Fibroblast of lung (primary cell): ENCODE measurements at regions not wholly inside any gene's neighbourhood (a gene's known extent, or its start where the extent isn't known, plus 50 kb on each side); places are given as distances from the start of the nearest gene placed in this dataset.

Source experiments
- DNase-seq, 2 donors: peaks; one replicate each; pipeline versions ENCODE4 v3.0.0 to v3.0.0-alpha.2; 2010; ENCODE audit warnings: low read depth in 2 of 2
- H2AFZ ChIP-seq: 2 replicates; pipeline ENCODE4 v1.5.1; 2012; ENCODE audit warnings: low read length, control low read depth, inconsistent platforms
- H3K27ac ChIP-seq: 2 replicates; pipeline ENCODE4 v1.5.1; 2011; ENCODE audit warnings: low read length, control low read depth; ENCODE audit not compliant: insufficient read depth
- H3K27me3 ChIP-seq: 2 replicates; pipeline ENCODE4 v1.5.1; 2011; ENCODE audit warnings: mild to moderate bottlenecking, low read length; ENCODE audit not compliant: control insufficient read depth, insufficient read depth
- H3K36me3 ChIP-seq: 2 replicates; pipeline ENCODE4 v1.5.1; 2011; ENCODE audit warnings: low read length; ENCODE audit not compliant: control insufficient read depth, insufficient read depth
- H3K4me1 ChIP-seq: 2 replicates; pipeline ENCODE4 v1.5.1; 2011; ENCODE audit warnings: low read length; ENCODE audit not compliant: control insufficient read depth, insufficient read depth; ENCODE audit errors: extremely low read depth
- H3K4me2 ChIP-seq: 2 replicates; pipeline ENCODE4 v1.5.1; 2011; ENCODE audit warnings: low read length, control low read depth; ENCODE audit not compliant: insufficient read depth; ENCODE audit errors: extremely low read depth
- H3K4me3 ChIP-seq, 4 experiments: fragments of 200-600 bp in 1 of 4; sonication (generic) in 1 of 4; replicated peaks in 1 of 4; 2 replicates each; pipeline ENCODE4 v1.5.1; 2011 to 2016; ENCODE audit warnings: low read length in 4 of 4, low read depth in 3 of 4, mild to moderate bottlenecking in 3 of 4, control low read depth in 2 of 4, inconsistent platforms in 1 of 4, mixed read lengths in 1 of 4; ENCODE audit not compliant: insufficient read depth in 1 of 4; ENCODE audit errors: control extremely low read depth in 1 of 4
- H3K79me2 ChIP-seq: 2 replicates; pipeline ENCODE4 v1.5.1; 2012; ENCODE audit warnings: mild to moderate bottlenecking, low read length, inconsistent platforms; ENCODE audit not compliant: control insufficient read depth, insufficient read depth
- H3K9ac ChIP-seq: 2 replicates; pipeline ENCODE4 v1.5.1; 2011; ENCODE audit warnings: mild to moderate bottlenecking, low read length, control low read depth; ENCODE audit not compliant: insufficient read depth
- H3K9me3 ChIP-seq: 2 replicates; pipeline ENCODE4 v1.5.1; 2012; ENCODE audit warnings: low read depth, low read length; ENCODE audit not compliant: control insufficient read depth, insufficient read depth
- H4K20me1 ChIP-seq: 2 replicates; pipeline ENCODE4 v1.5.1; 2011; ENCODE audit warnings: low read length; ENCODE audit not compliant: control insufficient read depth, insufficient read depth; ENCODE audit errors: extremely low read depth
- EZH2 ChIP-seq: IDR thresholded peaks from 2 replicates; pipeline ENCODE4 v1.5.1; 2012; ENCODE audit warnings: low read length, control low read depth, mild to moderate bottlenecking; ENCODE audit errors: missing control alignments
- TF ChIP-seq, protein P1 (sequence below), 2 donors: IDR thresholded peaks in 1 of 2; conservative IDR thresholded peaks in 1 of 2; 1 replicate in 1 of 2; 2 replicates in 1 of 2; pipeline ENCODE4 v1.5.1; 2011 to 2012; ENCODE audit warnings: low read length in 2 of 2, control low read depth in 1 of 2, inconsistent platforms in 1 of 2, low read depth in 1 of 2, mild to moderate bottlenecking in 1 of 2

DNA sequence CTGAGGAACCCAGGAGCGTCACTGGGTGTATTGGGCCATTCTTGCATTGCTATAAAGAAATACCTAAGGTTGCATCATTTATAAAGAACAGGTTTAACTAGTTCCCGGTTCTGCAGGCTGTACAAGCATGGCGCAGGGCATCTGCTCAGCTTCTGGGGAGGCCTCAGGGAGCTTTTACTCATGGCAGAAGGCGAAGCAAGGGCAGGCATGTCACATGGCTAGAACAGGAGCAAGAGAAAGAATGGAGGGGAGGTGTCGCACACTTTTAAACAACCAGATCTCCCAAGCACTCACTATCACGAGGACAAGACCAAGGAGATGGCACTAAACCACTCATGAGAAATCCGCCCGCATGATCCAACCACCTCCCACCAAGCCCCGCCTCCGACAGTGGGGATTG, 65.2 kb downstream of the PSMG1 start:
- H3K4me1 ChIP-seq = peaks cover 10% of the 10 kb centered on the region
- no peaks in the 10 kb centered on the region for H3K27me3 ChIP-seq
- TF ChIP-seq, protein P1, sequence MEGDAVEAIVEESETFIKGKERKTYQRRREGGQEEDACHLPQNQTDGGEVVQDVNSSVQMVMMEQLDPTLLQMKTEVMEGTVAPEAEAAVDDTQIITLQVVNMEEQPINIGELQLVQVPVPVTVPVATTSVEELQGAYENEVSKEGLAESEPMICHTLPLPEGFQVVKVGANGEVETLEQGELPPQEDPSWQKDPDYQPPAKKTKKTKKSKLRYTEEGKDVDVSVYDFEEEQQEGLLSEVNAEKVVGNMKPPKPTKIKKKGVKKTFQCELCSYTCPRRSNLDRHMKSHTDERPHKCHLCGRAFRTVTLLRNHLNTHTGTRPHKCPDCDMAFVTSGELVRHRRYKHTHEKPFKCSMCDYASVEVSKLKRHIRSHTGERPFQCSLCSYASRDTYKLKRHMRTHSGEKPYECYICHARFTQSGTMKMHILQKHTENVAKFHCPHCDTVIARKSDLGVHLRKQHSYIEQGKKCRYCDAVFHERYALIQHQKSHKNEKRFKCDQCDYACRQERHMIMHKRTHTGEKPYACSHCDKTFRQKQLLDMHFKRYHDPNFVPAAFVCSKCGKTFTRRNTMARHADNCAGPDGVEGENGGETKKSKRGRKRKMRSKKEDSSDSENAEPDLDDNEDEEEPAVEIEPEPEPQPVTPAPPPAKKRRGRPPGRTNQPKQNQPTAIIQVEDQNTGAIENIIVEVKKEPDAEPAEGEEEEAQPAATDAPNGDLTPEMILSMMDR (conservative IDR thresholded peaks at IDR 0.05 in 1 of 2, IDR thresholded peaks at IDR 0.05 in 1 of 2; ENCODE audit: low read depth in 1 of 2, low read length in 2 of 2) = no peak
- no peak for TF ChIP-seq EZH2
- no peak for DNase-seq
- no peak overlapping the region for H3K27ac ChIP-seq
- H3K4me3 ChIP-seq = no peak overlapping the region
- no peak overlapping the region for H2AFZ ChIP-seq
- no peak overlapping the region for H3K9ac ChIP-seq
- H4K20me1 ChIP-seq = no peaks in the 10 kb centered on the region
- no peaks in the 10 kb centered on the region for H3K9me3 ChIP-seq
- H3K36me3 ChIP-seq = no peaks in the 10 kb centered on the region
- H3K79me2 ChIP-seq = no peaks in the 10 kb centered on the region
- H3K4me2 ChIP-seq = no peak overlapping the region

DNA sequence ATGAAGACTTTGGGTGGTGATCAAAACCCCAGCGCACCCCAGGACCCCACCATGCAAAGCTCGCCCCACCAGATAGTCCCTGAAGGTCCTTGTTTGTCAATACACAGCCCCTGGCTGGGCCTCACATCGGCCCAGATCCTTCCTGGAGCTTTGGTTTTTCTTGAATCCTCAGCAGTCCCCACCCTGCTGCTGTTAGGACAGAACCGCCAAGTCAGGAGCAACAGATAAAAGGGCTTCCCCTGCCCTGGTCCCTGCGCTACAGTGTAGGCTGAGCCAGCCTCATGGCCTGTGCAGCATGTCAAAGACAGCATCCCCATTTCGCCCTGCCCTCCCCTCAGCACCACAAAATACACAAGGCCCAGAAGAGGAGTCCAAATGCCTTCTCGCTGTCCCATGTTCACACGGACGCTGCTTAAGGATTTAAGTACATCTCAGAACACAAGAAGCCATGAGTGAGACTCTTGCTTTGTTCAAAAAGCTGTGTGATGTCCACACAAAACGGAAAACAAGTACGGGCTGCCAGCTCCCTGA, 65.7 kb downstream of the PSMG1 start:
- Histone ChIP-seq H3K4me3 (no peak overlapping the region), H3K4me2 (no peak overlapping the region), H3K36me3 (no peaks in the 10 kb centered on the region), H3K79me2 (no peaks in the 10 kb centered on the region), H3K27me3 (no peaks in the 10 kb centered on the region), H3K9ac (no peak overlapping the region), H2AFZ (no peak overlapping the region), H4K20me1 (no peaks in the 10 kb centered on the region), H3K9me3 (no peaks in the 10 kb centered on the region), H3K27ac (no peak overlapping the region), H3K4me1 (peaks cover 10% of the 10 kb centered on the region)
- TF ChIP-seq EZH2 = no peak
- TF ChIP-seq, protein P1 (conservative IDR thresholded peaks at IDR 0.05 in 1 of 2, IDR thresholded peaks at IDR 0.05 in 1 of 2; ENCODE audit: low read depth in 1 of 2, low read length in 2 of 2) = no peak
- DNase-seq = no peak

DNA sequence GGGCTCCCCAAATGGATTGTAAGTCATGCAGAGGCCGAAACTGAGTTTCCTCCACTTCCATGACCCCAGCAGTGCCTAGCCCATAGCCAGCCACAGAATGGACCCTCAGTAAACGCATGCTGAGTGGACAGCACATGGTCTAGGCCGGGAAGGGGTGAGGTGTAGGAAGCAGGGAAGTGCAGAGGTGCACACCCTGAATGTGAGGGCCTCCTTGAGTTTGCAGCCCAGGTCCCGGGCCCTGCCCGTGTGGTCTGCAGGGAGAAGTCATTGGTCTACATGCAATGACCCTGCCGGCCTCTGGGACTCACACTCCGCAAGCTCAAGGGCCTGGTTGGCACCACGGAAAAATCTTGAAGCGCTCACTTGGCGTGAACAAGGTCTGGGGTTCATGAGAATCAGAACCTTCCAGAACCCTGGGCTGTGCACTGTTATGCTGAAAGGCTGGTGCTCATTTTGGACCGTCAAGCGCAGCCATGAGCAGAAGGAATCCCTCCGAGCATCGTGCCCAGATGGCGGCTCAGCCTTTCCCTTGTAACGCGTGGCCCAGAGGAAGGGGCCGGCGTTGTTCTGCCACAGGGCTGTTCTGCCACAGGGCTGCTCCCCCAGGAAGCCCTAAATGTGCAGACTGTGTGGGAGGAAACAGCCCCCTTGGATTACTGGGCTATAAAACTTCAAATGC, 66.4 kb downstream of the PSMG1 start:
- Histone ChIP-seq H3K36me3 (no peaks in the 10 kb centered on the region), H3K27me3 (no peaks in the 10 kb centered on the region), H3K79me2 (no peaks in the 10 kb centered on the region), H3K9me3 (no peaks in the 10 kb centered on the region), H3K4me3 (no peak overlapping the region), H3K4me1 (peaks cover 10% of the 10 kb centered on the region), H3K27ac (no peak overlapping the region), H2AFZ (no peak overlapping the region), H3K4me2 (no peak overlapping the region), H4K20me1 (no peaks in the 10 kb centered on the region), H3K9ac (no peak overlapping the region)
- no peak for DNase-seq
- TF ChIP-seq, protein P1 (conservative IDR thresholded peaks at IDR 0.05 in 1 of 2, IDR thresholded peaks at IDR 0.05 in 1 of 2; ENCODE audit: low read depth in 1 of 2, low read length in 2 of 2) = no peak
- TF ChIP-seq EZH2 = no peak
